Nephron progenitor cell (in vitro differentiated cells): ENCODE measurements at regions not wholly inside any gene's neighbourhood (a gene's known extent, or its start where the extent isn't known, plus 50 kb on each side); places are given as distances from the start of the nearest gene placed in this dataset.

Experiments
- DNase-seq: peaks from one replicate; pipeline ENCODE4 v3.0.0; 2021
- H3K27ac Mint-ChIP-seq: 2 replicates; pipeline ENCODE4 v1.8.0; 2021; ENCODE audit warnings: mild to moderate bottlenecking, moderate library complexity, mixed read lengths
- H3K27me3 Mint-ChIP-seq: 2 replicates; pipeline ENCODE4 v1.8.0; 2021; ENCODE audit warnings: mild to moderate bottlenecking, low read depth, mixed read lengths; ENCODE audit not compliant: poor library complexity
- H3K36me3 Mint-ChIP-seq: 2 replicates; pipeline ENCODE4 v1.8.0; 2021; ENCODE audit warnings: low read depth, mixed read lengths
- H3K4me1 Mint-ChIP-seq: 2 replicates; pipeline ENCODE4 v1.8.0; 2021; ENCODE audit warnings: mixed read lengths
- H3K4me3 Mint-ChIP-seq: 2 replicates; pipeline ENCODE4 v1.8.0; 2021; ENCODE audit warnings: mild to moderate bottlenecking, moderate library complexity, mixed read lengths
- H3K9me3 Mint-ChIP-seq: 2 replicates; pipeline ENCODE4 v1.8.0; 2021; ENCODE audit warnings: mild to moderate bottlenecking, moderate library complexity, mixed read lengths
- TF ChIP-seq, protein P1 (sequence below): fragments of 200-600 bp; sonication (generic); IDR thresholded peaks from 2 replicates; pipeline ENCODE4 v1.5.0; 2021; ENCODE audit warnings: antibody characterized with exemption

DNA sequence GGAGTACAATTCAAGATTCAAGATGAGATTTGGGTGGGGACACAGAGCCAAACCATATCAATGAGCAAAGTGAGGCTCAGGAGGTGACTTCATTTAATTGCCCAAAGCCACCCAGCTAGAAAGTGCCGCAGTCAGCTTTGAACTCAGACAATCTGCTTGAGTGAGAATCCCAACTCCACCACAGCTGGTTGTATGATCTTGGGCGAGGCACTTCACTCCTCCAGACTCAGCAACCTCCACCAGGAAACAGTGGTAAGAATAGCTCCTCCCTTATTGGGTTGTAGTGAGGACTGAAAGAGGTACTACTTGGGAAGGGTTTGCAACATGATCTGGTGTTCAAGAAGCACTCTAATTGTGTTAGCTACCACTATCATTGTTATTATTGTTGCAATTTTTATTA lies 129.2 kb upstream of the RFLNA start:
- H3K36me3 Mint-ChIP-seq: peaks cover 12% of the 10 kb centered on the region

DNA sequence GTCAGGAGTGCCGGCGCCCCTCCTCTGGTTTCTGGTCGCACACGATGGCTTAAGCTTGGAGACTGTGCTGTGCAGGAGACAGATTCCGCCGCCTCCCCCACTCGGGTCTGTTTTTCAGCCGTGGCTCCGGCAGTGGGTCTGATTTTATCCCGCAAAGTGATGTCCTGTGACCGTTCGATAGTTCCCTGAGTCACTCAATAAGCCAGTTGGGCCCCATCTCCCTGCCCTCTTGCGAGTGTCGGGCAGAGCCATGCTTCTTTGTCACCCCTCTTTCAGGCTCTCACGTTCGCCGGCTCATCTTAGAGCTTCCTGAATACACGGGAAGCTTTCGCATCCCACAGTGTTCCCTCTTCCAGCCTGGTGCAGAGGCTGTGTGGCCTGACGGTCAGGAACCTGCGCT lies 127.8 kb upstream of the RFLNA start:
- TF ChIP-seq, protein P1, sequence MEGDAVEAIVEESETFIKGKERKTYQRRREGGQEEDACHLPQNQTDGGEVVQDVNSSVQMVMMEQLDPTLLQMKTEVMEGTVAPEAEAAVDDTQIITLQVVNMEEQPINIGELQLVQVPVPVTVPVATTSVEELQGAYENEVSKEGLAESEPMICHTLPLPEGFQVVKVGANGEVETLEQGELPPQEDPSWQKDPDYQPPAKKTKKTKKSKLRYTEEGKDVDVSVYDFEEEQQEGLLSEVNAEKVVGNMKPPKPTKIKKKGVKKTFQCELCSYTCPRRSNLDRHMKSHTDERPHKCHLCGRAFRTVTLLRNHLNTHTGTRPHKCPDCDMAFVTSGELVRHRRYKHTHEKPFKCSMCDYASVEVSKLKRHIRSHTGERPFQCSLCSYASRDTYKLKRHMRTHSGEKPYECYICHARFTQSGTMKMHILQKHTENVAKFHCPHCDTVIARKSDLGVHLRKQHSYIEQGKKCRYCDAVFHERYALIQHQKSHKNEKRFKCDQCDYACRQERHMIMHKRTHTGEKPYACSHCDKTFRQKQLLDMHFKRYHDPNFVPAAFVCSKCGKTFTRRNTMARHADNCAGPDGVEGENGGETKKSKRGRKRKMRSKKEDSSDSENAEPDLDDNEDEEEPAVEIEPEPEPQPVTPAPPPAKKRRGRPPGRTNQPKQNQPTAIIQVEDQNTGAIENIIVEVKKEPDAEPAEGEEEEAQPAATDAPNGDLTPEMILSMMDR: no peak
- H3K27me3 Mint-ChIP-seq: peaks cover 11% of the 10 kb centered on the region
- DNase-seq: no peak

More for the DNA sequence above, 129.2 kb upstream of the RFLNA start:
- peaks cover 3% of the 10 kb centered on the region for H3K4me1 Mint-ChIP-seq
- H3K4me3 Mint-ChIP-seq: no peak overlapping the region
- peaks cover 61% of the 10 kb centered on the region for H3K9me3 Mint-ChIP-seq
- no peak for DNase-seq
- H3K27ac Mint-ChIP-seq: no peak overlapping the region
- H3K27me3 Mint-ChIP-seq: peaks cover 10% of the 10 kb centered on the region
- TF ChIP-seq, protein P1: no peak

DNA sequence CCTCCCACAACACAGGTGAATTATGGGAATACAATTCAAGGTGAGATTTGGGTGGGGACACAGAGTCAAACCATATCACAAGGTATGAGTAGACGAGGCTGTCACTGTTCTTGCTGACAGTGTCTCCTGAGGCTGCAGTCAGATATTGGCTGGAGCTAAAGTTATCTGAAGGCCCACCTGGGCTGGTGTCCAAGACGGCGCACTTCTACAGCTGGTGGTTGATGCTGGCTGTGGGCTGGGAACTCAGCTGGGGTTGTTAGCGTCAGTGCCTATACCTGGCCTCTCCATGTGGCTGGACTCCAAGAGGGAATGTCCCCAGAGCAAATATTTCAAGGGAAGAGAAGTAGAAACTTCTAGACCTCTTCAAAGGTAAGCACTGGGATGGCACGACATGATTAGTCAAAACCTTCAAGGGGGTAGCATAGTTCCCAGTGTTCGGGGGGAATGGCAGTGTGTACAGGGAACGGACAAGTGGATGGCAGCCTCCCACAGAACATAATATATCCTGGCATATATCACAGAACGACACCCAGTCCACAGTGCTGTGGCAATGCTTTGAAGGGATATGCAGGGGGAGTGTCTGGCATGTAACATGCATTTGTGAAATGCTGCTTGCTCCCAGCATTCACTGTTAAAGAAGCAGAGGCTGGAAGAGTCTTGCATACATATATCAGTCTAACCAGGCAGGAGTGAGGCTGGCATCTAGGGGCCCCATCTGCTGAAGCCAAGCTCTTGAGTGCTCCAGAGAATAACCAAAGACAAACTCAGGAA lies 126.7 kb upstream of the RFLNA start:
- H3K4me3 Mint-ChIP-seq: no peak overlapping the region
- TF ChIP-seq, protein P1: no peak
- DNase-seq: no peak
- H3K4me1 Mint-ChIP-seq: peaks cover 8% of the 10 kb centered on the region
- peak overlapping the region; percentile 62 for H3K27ac Mint-ChIP-seq
- H3K36me3 Mint-ChIP-seq: peaks cover 12% of the 10 kb centered on the region
- H3K27me3 Mint-ChIP-seq: peaks cover 16% of the 10 kb centered on the region
- H3K9me3 Mint-ChIP-seq: peaks cover 48% of the 10 kb centered on the region

More for the DNA sequence above, 127.8 kb upstream of the RFLNA start:
- peaks cover 12% of the 10 kb centered on the region for H3K36me3 Mint-ChIP-seq
- peaks cover 8% of the 10 kb centered on the region for H3K4me1 Mint-ChIP-seq
- H3K9me3 Mint-ChIP-seq: peaks cover 58% of the 10 kb centered on the region
- no peak overlapping the region for H3K4me3 Mint-ChIP-seq
- H3K27ac Mint-ChIP-seq: no peak overlapping the region

DNA sequence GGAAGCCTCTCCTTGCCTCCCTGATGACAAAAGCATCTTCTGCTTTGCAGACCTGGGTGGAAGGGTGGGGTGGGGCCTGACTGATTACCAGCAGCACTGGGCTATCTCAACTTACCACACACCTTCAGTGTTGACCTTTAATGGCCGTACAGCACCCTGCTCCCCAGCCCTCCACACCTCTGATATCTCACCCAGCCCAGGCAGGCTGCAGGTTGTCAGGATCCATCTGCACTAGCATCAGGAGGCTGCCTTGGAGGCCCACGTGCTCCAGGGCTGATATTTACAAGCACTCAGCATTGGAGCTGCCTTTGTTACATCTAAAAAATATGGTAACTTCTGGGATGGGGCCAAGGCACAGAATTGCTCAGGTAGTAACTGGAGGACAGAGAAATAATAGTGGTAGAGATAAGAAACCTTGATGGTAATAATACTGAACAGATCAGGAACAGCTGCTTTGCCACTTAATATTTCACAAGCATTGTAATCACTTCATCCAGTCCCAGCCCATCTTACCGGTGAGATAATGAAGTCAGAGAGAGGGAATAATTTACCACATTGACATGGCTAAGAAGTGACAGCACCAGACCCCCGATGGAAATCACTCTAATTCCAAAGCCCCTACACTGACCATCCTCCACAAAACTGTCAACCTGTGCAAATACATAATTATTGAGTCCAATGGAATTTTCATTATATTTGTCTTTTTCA lies 125.2 kb upstream of the RFLNA start:
- Mint-ChIP-seq H3K27ac (no peak overlapping the region), H3K36me3 (peaks cover 12% of the 10 kb centered on the region), H3K9me3 (peaks cover 33% of the 10 kb centered on the region), H3K4me3 (no peak overlapping the region), H3K4me1 (peaks cover 13% of the 10 kb centered on the region), H3K27me3 (peaks cover 16% of the 10 kb centered on the region)
- TF ChIP-seq, protein P1: no peak
- no peak for DNase-seq

DNA sequence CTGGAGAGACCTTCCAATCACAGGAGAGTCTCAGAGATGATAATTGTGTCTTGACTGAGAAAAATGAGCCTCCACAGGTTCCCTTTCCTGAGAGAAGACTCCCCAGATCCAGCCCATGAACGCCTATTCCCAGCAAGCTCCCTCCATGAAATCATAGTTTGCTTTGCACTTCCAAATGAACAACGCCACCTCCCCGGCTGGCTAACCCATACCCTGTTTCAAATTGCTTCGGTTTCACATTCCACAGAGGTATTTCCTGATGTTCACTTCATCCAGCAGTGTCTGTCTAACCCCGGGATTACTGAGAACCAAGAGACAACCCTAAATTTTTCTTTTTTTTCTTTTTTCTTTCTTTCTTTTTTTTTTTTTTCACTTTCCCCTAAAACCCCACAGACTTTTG lies 124.1 kb upstream of the RFLNA start:
- DNase-seq: no peak
- H3K27ac Mint-ChIP-seq: no peak overlapping the region
- peaks cover 18% of the 10 kb centered on the region for H3K27me3 Mint-ChIP-seq

More for the DNA sequence above, 124.1 kb upstream of the RFLNA start:
- TF ChIP-seq, protein P1: no peak
- Mint-ChIP-seq H3K36me3 (peaks cover 4% of the 10 kb centered on the region), H3K4me1 (peaks cover 24% of the 10 kb centered on the region), H3K9me3 (peaks cover 23% of the 10 kb centered on the region), H3K4me3 (no peak overlapping the region)
